ENCODE measurements at regions not wholly inside any gene's neighbourhood (a gene's known extent, or its start where the extent isn't known, plus 50 kb on each side); places are given as distances from the start of the nearest gene placed in this dataset.

DNA sequence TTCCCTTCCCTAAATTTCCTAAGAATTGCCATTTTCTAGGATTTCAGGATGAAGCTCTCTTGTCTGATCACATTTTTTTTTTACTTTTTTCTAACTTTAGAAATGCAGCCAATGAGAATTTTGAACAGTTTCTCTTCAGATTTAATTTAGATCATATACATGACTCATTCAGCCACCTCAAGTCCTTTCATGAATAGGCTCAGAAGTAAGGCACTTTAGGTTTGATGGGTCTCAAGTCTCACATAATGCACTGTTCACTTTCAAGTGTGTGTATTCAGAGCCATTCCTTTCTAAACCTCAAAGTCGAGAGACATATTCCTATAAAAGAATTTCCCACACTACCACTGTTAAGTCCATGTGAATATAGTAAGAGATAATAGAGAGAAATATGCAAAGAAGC lies 614.1 kb upstream of the VRK2 start:
- TF ChIP-seq POLR2AphosphoS5 (IDR thresholded peaks at IDR 0.05; ENCODE audit: low read depth, low read length) (no peak), TAF1 (IDR thresholded peaks at IDR 0.05; ENCODE audit: borderline replicate concordance, low read depth, low read length) (no peak)

Data from GM12892 (cell line).